GM13977 (cell line): ENCODE measurements at regions not wholly inside any gene's neighbourhood (a gene's known extent, or its start where the extent isn't known, plus 50 kb on each side); places are given as distances from the start of the nearest gene placed in this dataset.

Source experiments
- DNase-seq: peaks from one replicate; pipeline ENCODE4 v3.0.0; 2012; ENCODE audit warnings: low spot score
- in situ Hi-C: fragments of 300-500 bp; cut with MboI; formaldehyde crosslinking; loops from one replicate; pipeline ENCODE4 v1.12.0; 2022; ENCODE audit warnings: low sequenced_read_pairs, low pct_unique_long_range_greater_than_20kb, mixed read lengths, inconsistent platforms; ENCODE audit not compliant: unreplicated experiment
- TF ChIP-seq, protein P1 (sequence below): IDR thresholded peaks from 2 replicates; pipeline ENCODE4 v1.5.1; 2012; ENCODE audit warnings: mild to moderate bottlenecking, control low read depth; ENCODE audit not compliant: insufficient read depth; ENCODE audit errors: extremely low read depth, missing control alignments

DNA sequence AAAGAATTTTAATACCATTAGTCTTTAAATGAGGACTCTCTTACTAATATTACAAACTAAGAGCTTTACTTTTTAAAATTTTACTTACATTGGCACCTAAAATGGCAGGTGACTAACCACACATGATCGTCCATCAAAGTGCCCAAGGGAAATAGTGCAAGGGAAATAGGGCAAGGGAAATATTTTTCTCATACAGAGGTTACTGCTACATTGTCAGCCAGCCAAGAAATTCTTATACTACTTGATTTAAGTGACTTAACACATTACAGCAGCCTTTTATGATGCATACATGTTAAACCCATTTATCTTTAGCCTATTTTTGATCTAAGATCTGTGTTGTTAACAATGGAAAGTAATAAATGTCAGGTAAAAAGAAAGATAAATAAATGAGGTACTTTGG is 587.2 kb upstream of the PKDCC start:
- in situ Hi-C loops: no loop called here
- DNase-seq: no peak
- TF ChIP-seq, protein P1, sequence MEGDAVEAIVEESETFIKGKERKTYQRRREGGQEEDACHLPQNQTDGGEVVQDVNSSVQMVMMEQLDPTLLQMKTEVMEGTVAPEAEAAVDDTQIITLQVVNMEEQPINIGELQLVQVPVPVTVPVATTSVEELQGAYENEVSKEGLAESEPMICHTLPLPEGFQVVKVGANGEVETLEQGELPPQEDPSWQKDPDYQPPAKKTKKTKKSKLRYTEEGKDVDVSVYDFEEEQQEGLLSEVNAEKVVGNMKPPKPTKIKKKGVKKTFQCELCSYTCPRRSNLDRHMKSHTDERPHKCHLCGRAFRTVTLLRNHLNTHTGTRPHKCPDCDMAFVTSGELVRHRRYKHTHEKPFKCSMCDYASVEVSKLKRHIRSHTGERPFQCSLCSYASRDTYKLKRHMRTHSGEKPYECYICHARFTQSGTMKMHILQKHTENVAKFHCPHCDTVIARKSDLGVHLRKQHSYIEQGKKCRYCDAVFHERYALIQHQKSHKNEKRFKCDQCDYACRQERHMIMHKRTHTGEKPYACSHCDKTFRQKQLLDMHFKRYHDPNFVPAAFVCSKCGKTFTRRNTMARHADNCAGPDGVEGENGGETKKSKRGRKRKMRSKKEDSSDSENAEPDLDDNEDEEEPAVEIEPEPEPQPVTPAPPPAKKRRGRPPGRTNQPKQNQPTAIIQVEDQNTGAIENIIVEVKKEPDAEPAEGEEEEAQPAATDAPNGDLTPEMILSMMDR: no peak

DNA sequence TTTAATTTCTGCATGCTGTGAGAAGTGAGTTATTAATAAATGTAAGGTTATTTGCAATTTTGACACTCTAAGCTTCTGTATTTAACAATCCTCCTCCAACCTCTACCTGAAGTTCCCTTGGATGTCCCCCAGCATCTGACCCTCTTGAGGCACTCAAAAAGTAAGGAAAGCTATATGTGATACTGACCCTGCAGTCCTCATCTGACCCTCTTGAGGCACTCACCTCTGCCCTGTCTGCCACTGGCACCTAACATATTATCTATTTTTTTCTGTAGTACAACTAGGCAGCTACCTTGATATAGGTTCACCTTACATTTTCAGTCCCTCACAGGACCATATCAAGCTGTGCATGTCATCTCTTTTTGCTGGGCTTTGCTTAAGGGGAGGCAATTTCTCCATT is 583.4 kb upstream of the PKDCC start:
- in situ Hi-C loops: no loop called here
- TF ChIP-seq, protein P1: no peak
- no peak for DNase-seq

DNA sequence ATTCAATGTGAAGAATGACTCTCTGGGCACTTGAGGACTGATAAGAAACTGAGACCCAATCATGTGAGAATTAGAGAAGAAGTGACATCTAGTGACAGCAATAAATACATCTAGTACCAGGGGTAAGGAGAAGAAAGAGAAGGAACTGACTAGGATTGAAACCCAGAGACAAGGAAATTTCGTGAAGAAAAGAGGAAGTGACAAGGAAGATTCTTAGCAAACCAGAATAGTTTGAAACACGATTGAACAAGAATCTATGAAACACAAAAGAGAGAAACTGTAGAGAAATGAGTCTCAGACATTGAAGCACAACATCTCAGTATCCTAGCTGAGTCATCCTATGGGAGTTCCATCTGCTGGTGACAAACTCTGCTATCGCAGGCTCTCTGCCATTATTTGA is 571.9 kb upstream of the PKDCC start:
- DNase-seq: no peak
- in situ Hi-C loops: no loop called here
- TF ChIP-seq, protein P1: no peak

DNA sequence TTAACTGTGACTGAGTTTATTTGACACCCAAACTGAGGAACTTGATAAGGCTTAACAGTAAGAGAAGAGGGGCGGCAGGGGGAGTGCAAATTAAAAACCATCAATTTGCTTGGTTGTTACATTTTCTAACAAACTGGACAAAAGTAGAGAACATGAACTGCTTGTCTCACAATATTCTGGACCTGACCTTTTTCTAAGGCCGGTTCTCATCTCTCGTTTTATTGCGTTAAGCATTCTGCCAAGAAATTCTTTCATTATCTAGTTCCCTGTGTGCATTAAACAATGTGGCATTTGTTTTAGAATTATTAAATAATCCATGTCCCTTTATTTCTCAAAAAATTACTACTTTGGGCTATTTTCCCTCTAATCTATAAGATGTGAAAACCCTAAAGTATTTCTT is 565.2 kb upstream of the PKDCC start:
- TF ChIP-seq, protein P1: no peak
- in situ Hi-C loops: no loop called here
- DNase-seq: no peak

DNA sequence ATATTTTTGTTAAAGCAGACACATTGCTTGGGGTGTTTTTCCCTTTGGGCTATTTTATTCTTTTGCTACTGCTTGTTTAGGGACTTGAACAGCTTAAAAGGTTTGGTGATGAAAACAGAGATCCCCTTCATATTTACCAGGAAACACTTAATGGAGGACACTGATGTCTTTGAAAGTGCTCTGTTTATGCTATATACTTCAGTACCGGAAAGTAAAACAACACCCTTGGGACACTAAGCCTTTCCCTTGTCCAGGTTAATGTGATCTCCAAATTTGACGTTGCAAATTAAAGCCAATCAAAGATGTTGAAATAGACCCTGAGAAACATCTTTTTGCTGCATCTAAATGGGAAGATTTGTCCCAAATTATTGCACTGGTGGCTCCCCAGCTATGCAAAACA is 564.6 kb upstream of the PKDCC start:
- TF ChIP-seq, protein P1: no peak
- no peak for DNase-seq
- in situ Hi-C loops: no loop called here

DNA sequence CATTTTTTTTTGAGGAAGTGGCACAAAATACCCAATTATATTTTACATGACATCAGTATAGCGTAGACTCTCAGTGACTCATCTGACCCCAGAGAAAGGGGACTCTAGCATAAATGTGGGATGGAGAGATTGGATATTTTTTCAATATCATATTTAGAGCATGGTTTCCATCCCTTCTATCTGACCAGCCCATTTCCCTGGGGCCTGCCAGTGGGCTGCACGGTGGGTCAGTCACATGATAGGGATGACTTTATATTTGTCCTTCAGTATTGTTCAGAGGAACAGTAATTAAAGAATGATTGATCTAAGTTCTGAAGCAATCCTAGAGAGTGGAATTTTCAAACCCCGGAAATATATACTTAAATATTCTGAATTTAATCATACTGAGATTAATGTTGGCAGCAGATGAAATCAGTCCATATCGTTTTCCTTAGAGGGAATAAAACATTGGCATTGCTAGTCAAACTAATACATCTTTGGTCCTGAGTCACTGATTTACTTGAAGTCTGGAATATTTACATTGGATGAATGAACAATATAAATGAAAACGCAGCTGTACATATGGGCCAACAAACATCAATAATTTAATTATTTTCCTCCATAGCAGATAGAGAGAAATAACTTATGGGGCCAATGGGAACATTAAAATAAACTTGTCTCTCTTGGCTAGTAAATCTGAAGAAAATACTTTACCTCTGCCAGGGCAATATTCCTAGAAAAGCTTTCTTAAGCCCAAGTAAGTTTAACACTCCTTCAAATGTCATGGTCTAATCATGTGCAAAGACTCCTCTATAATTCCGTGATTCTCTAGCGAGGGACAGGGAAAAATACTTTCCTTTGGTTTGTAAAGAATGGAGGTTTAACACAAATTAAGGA is 563.6 kb upstream of the PKDCC start:
- TF ChIP-seq, protein P1: no peak
- no peak for DNase-seq
- in situ Hi-C loops: no loop called here
